T-helper 2 cell (primary cell): ENCODE measurements at regions not wholly inside any gene's neighbourhood (a gene's known extent, or its start where the extent isn't known, plus 50 kb on each side); places are given as distances from the start of the nearest gene placed in this dataset.

Source experiments
- DNase-seq, 5 experiments: peaks; one replicate each; pipeline versions ENCODE4 v3.0.0 to v3.0.0-alpha.2; 2012 to 2022

- DNase-seq = no peak
Measured at GRCh38 chr2:104340162-104340561, 513.8 kb upstream of the POU3F3 start.

- DNase-seq = no peak
Measured at GRCh38 chr2:104340879-104341828, 512.8 kb upstream of the POU3F3 start.

- DNase-seq = no peak
Measured at GRCh38 chr2:104344306-104344705, 509.6 kb upstream of the POU3F3 start.

- DNase-seq = no peak
Measured at GRCh38 chr2:104344985-104345384, 508.9 kb upstream of the POU3F3 start.

- no peak for DNase-seq
Measured at GRCh38 chr2:104358122-104358521, 495.8 kb upstream of the POU3F3 start.

GRCh38 chr2:104361414-104361813 lies 492.5 kb upstream of the POU3F3 start:
- DNase-seq = no peak

- DNase-seq = no peak
Measured at GRCh38 chr2:104368089-104368488, 485.8 kb upstream of the POU3F3 start.

GRCh38 chr2:104371087-104371781 lies 482.7 kb upstream of the POU3F3 start:
- no peak for DNase-seq

GRCh38 chr2:104375206-104375605 lies 478.7 kb upstream of the POU3F3 start:
- no peak for DNase-seq

- peak in 1 of 5 experiments; percentile 34 for DNase-seq
Measured at GRCh38 chr2:104378853-104379374, 475.0 kb upstream of the POU3F3 start.

- no peak for DNase-seq
Measured at GRCh38 chr2:104384961-104385360, 469.0 kb upstream of the POU3F3 start.

GRCh38 chr2:104385743-104386142 lies 468.2 kb upstream of the POU3F3 start:
- DNase-seq = no peak

GRCh38 chr2:104388296-104388695 lies 465.6 kb upstream of the POU3F3 start:
- DNase-seq = no peak

- DNase-seq = no peak
Measured at GRCh38 chr2:104402825-104403224, 451.1 kb upstream of the POU3F3 start.

GRCh38 chr2:104404526-104404925 lies 449.4 kb upstream of the POU3F3 start:
- no peak for DNase-seq

- no peak for DNase-seq
Measured at GRCh38 chr2:104405623-104406022, 448.3 kb upstream of the POU3F3 start.

- DNase-seq = no peak
Measured at GRCh38 chr2:104406261-104406726, 447.6 kb upstream of the POU3F3 start.

GRCh38 chr2:104407641-104408040 lies 446.3 kb upstream of the POU3F3 start:
- no peak for DNase-seq

- no peak for DNase-seq
Measured at GRCh38 chr2:104408266-104408665, 445.6 kb upstream of the POU3F3 start.

- no peak for DNase-seq
Measured at GRCh38 chr2:104410136-104410535, 443.8 kb upstream of the POU3F3 start.

GRCh38 chr2:104412384-104412783 lies 441.5 kb upstream of the POU3F3 start:
- peak in 1 of 5 experiments; percentile 6 for DNase-seq

GRCh38 chr2:104413890-104414289 lies 440.0 kb upstream of the POU3F3 start:
- DNase-seq = no peak

GRCh38 chr2:104415284-104415683 lies 438.6 kb upstream of the POU3F3 start:
- no peak for DNase-seq
